HFFc6 (cell line): ENCODE measurements at regions not wholly inside any gene's neighbourhood (a gene's known extent, or its start where the extent isn't known, plus 50 kb on each side); places are given as distances from the start of the nearest gene placed in this dataset.

ENCODE experiments used
- DNase-seq: peaks from one replicate; pipeline ENCODE4 v3.0.0-alpha.2; 2018
- H3K27ac Mint-ChIP-seq: 2 replicates; pipeline ENCODE4 v1.8.0; 2020; ENCODE audit warnings: mild to moderate bottlenecking, mixed read lengths
- H3K27me3 Mint-ChIP-seq: 2 replicates; pipeline ENCODE4 v1.8.0; 2021; ENCODE audit warnings: mild to moderate bottlenecking, moderate library complexity, mixed read lengths; ENCODE audit not compliant: insufficient read depth
- H3K36me3 Mint-ChIP-seq: 2 replicates; pipeline ENCODE4 v1.8.0; 2021; ENCODE audit warnings: low read depth, mixed read lengths
- H3K4me1 Mint-ChIP-seq: 2 replicates; pipeline ENCODE4 v1.8.0; 2020; ENCODE audit warnings: low read depth, mixed read lengths
- H3K4me3 Mint-ChIP-seq: 2 replicates; pipeline ENCODE4 v1.8.0; 2020; ENCODE audit warnings: mild to moderate bottlenecking, moderate library complexity, mixed read lengths
- H3K9me3 Mint-ChIP-seq: 2 replicates; pipeline ENCODE4 v1.8.0; 2020; ENCODE audit warnings: mild to moderate bottlenecking, mixed read lengths
- TF ChIP-seq, protein P1 (sequence below): fragments of 200-600 bp; sonication (generic); IDR thresholded peaks from 2 replicates; pipeline ENCODE4 v1.5.0; 2021; ENCODE audit warnings: antibody characterized with exemption, mild to moderate bottlenecking

DNA sequence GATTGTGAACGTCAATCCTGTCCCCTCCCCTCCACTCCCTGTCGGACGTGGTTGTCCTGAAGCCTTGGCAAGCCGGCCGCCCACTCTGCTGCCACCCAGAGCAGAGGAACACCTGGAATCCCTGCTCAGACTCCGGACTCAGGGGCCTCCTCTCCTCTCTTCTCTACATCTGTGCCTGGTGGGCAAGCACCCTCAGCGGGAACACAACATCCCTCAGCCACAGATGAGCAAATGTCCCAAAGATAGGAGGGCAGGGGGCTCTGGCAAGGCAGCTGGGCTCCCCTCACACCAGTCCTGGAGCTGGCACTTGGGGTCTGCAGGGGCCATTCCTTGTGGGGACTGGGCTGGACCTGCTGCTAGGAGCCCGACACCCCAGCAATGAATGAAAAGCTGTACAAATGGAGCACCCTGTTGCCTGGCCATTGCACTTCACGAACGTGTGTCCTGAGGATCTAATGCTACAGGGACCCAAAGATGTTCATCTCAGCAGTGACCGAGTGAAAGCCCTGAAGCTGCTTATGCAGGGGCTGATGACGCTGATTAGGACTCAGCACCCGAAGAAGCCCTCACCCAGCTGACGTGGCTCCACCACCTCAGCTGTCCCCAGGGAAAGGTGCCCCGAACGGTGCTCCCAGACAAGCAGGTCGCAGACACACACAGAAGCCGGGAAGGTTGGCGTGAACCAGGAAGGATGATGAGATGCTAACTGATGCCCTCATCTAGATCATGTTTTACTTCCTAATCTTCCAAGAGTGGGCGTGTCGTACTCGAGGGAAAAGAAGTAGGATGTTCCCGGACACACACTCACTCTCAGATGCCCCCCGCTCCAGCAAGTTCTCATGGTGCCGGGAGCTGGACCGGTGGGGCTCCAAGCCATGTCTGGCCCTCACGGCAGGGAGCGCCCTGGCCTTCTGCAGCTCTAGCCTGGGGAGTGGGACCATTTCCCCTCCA is 177.0 kb upstream of the PPP1R26 start:
- Mint-ChIP-seq H3K27me3 (peaks cover 7% of the 10 kb centered on the region; the same call in 1 of the 2 replicates), H3K4me3 (no peak overlapping the region), H3K27ac (no peak overlapping the region), H3K4me1 (no peaks in the 10 kb centered on the region), H3K36me3 (peaks cover 13% of the 10 kb centered on the region; the same call in 1 of the 2 replicates), H3K9me3 (peaks cover 42% of the 10 kb centered on the region)
- TF ChIP-seq, protein P1, sequence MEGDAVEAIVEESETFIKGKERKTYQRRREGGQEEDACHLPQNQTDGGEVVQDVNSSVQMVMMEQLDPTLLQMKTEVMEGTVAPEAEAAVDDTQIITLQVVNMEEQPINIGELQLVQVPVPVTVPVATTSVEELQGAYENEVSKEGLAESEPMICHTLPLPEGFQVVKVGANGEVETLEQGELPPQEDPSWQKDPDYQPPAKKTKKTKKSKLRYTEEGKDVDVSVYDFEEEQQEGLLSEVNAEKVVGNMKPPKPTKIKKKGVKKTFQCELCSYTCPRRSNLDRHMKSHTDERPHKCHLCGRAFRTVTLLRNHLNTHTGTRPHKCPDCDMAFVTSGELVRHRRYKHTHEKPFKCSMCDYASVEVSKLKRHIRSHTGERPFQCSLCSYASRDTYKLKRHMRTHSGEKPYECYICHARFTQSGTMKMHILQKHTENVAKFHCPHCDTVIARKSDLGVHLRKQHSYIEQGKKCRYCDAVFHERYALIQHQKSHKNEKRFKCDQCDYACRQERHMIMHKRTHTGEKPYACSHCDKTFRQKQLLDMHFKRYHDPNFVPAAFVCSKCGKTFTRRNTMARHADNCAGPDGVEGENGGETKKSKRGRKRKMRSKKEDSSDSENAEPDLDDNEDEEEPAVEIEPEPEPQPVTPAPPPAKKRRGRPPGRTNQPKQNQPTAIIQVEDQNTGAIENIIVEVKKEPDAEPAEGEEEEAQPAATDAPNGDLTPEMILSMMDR, result no peak
- no peak for DNase-seq

GRCh38 chr9:135303280-135303647 is 176.3 kb upstream of the PPP1R26 start:
- H3K9me3 Mint-ChIP-seq, result peaks cover 36% of the 10 kb centered on the region
- H3K4me3 Mint-ChIP-seq, result no peak overlapping the region
- H3K36me3 Mint-ChIP-seq, result peaks cover 8% of the 10 kb centered on the region; the same call in 1 of the 2 replicates
- peaks cover 7% of the 10 kb centered on the region; the same call in 1 of the 2 replicates for H3K27me3 Mint-ChIP-seq
- TF ChIP-seq, protein P1, result no peak
- no peaks in the 10 kb centered on the region for H3K4me1 Mint-ChIP-seq
- no peak overlapping the region for H3K27ac Mint-ChIP-seq
- no peak for DNase-seq

- peaks cover 7% of the 10 kb centered on the region; the same call in 1 of the 2 replicates for H3K27me3 Mint-ChIP-seq
- H3K9me3 Mint-ChIP-seq, result peaks cover 34% of the 10 kb centered on the region
- no peaks in the 10 kb centered on the region for H3K4me1 Mint-ChIP-seq
- TF ChIP-seq, protein P1, result no peak
- no peak for DNase-seq
- H3K36me3 Mint-ChIP-seq, result peaks cover 8% of the 10 kb centered on the region; the same call in 1 of the 2 replicates
- no peak overlapping the region for H3K27ac Mint-ChIP-seq
- no peak overlapping the region for H3K4me3 Mint-ChIP-seq
These were observed 175.6 kb upstream of the PPP1R26 start for GRCh38 chr9:135303865-135304499.

DNA sequence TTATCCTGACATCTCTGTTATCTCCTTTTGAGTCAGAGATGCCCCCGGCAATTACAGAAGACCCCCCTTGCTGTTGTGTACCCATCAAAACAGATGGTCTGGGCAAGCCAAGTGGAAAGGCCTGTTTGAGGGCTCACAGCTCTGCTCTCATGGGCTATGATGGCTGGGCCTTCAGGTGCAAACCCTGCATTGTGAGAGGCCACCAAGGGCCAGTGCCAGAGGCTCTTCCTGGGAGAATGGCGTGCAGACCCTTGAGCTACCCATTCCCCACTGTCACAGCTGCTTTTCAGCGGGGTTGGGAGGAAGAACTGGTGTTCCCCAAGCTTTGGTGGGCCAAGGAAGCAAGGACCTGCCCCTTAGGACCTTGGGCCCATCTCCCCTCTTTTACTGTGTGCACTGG is 174.7 kb upstream of the PPP1R26 start:
- Mint-ChIP-seq H3K27ac (no peak overlapping the region), H3K4me1 (no peaks in the 10 kb centered on the region), H3K4me3 (no peak overlapping the region), H3K27me3 (peaks cover 7% of the 10 kb centered on the region; the same call in 1 of the 2 replicates), H3K9me3 (peaks cover 37% of the 10 kb centered on the region), H3K36me3 (peaks cover 8% of the 10 kb centered on the region; the same call in 1 of the 2 replicates)
- TF ChIP-seq, protein P1, result no peak
- DNase-seq, result no peak

- H3K27me3 Mint-ChIP-seq, result peaks cover 3% of the 10 kb centered on the region; the same call in 1 of the 2 replicates
These were observed 173.9 kb upstream of the PPP1R26 start for GRCh38 chr9:135305546-135306180.

More at GRCh38 chr9:135305546-135306180, 173.9 kb upstream of the PPP1R26 start:
- Mint-ChIP-seq H3K4me1 (no peaks in the 10 kb centered on the region), H3K9me3 (peaks cover 37% of the 10 kb centered on the region), H3K27ac (no peak overlapping the region), H3K36me3 (peaks cover 8% of the 10 kb centered on the region; the same call in 1 of the 2 replicates), H3K4me3 (no peak overlapping the region)
- TF ChIP-seq, protein P1, result no peak
- no peak for DNase-seq
